NOMO-1 (cell line): ENCODE measurements at regions not wholly inside any gene's neighbourhood (a gene's known extent, or its start where the extent isn't known, plus 50 kb on each side); places are given as distances from the start of the nearest gene placed in this dataset.
"Not testable (repeated sequence)": the region's sequence is repeated elsewhere in the genome, so short reads cannot be mapped to it uniquely, and the experiment has no call there.

Source experiments
- DNase-seq, 2 experiments: peaks; one replicate each; lab custom pipeline; 2025; ENCODE audit not compliant: unreplicated experiment in 2 of 2; lab: John Stamatoyannopoulos, UW

GRCh38 chr17:14522795-14523387 is 222.0 kb downstream of the HS3ST3B1 start:
- no peak for DNase-seq

DNA sequence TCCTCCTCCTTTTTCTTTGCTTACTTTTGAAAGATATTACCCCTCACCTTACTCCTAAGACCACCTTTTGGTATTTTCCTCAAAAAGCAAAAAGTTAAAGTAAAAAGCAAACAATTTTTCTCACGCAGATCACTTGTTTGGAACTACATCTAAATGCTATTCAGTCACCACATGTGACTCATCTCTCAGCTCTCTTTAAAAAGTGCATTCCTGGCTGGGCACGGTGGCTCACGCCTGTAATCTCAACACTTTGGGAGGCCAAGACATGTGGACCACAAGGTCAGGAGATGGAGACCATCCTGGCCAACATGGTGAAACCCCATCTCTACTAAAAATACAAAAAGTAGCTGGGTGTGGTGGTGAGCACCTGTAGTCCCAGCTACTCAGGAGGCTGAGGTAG is 218.0 kb downstream of the HS3ST3B1 start:
- not testable (repeated sequence) for DNase-seq

DNA sequence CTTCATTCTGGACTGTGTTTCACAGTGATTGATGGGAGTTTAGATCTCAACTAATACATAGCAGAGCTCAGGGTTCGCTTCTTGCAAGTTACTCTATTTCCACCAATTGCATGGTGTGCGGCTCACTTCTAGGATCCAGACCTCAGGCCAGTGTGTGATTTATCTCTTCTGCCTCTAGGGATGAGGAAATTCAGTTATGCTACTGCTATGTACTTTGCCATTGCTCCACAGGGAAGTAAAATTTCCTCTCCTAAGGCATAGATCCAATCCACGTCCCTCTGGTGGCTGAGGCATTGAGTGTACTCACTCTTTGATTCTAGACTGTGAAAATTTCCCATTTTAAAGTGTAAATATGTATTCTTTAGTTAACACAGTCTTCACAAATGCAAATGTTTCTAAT is 214.1 kb downstream of the HS3ST3B1 start:
- DNase-seq, result no peak

GRCh38 chr17:14513835-14514234 is 213.0 kb downstream of the HS3ST3B1 start:
- no peak for DNase-seq

- no peak for DNase-seq
Measured at GRCh38 chr17:14510136-14510535, 209.3 kb downstream of the HS3ST3B1 start.

DNA sequence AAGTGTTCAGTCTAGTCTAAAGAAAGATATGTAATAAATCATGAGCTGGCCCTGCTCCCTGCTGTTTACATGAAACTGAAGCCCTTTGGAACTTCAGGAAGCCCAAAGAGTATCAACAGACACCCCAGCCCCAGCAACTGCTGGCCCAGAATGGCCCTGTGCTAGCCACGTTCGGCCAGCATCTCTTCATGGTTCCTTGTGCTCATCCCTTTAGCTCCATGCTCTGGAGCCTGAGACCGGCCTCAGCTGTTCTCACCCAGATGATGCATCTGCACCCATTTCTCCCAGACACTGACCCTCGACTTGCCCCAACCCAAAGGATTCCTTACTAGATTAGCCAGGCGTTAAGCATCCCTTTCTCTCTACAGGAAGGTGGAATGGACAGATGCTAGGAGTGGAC is 207.3 kb downstream of the HS3ST3B1 start:
- no peak for DNase-seq

- no peak for DNase-seq
Measured at GRCh38 chr17:14506364-14506763, 205.5 kb downstream of the HS3ST3B1 start.

DNA sequence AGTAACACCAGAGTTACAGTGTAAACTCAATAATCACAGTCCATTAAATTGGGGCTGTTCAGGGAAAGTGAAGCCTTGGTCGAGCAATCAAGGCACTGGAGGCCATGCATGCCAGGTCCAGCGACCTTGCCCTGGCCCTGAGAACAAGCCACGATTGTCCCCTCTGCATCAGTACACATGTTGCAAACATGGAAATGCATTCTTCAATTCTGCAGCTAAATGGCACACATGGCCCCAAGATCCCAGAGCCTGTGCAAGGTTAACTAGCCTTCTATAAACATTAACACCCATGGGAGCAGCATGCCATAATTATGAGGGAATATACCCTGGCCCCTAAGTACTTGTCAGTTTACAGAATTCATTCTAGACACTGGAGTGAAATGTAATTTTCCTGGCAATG is 204.7 kb downstream of the HS3ST3B1 start:
- no peak for DNase-seq

DNA sequence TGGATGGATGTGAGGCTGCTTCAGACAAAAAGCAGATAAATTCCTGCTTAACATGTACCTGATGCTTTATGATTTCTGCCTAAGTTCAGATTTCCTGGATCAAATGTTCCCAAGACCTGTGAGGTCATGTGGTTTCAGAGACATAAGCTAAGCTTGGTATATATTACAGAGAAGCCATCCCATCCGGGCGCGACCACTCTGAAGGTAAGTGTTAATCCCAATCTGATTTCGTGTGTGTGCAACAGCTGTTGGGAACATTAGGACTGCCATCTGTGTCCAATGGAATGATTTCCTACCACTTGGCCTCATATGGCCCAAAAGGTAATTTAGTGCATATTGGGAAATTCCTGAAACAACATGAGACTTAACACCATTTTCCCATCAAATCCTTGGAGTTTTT is 199.1 kb downstream of the HS3ST3B1 start:
- DNase-seq, result no peak

GRCh38 chr17:14498812-14499211 is 197.9 kb downstream of the HS3ST3B1 start:
- DNase-seq, result no peak

DNA sequence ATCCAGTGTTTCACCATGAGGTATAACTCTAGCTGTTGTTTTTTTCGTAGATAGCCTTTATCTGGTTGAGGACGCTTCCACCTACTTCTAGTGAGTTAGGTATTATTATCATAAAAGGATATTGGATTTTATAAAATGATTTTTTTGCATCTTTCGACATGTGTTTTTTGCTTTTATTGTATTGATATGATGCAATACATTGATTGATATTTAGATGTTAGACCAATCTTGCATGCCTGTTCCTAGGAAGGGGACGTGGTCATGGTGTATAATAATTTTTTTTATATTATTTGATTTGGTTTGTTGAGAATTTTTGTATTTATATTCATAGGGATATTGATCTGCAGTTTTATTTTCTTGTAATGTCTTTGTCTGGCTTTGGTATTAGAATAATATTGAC is 193.3 kb downstream of the HS3ST3B1 start:
- DNase-seq, result no peak

GRCh38 chr17:14489986-14490385 is 189.1 kb downstream of the HS3ST3B1 start:
- DNase-seq, result no peak

- DNase-seq, result no peak
Measured at GRCh38 chr17:14488958-14489550, 188.2 kb downstream of the HS3ST3B1 start.

DNA sequence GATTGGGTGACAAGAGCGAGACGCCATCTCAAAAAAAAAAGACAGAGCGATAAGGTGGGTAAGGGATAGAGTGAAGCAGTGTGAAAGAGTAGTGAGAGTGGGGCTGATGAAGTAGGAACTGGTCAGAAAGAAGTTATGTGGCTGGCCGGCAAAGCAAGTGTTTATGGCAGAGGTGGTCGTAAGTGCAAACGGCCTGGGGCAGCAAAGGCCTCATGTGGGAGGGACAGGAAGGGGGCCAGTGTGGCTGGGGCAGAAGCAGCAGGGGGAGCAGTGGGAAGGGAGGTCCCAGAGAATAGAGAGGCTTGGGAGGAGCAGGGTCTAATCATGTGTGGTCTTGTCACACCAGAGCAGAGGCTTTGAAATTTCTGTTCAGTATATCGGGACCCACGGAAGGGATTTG is 186.2 kb downstream of the HS3ST3B1 start:
- DNase-seq, result no peak

DNA sequence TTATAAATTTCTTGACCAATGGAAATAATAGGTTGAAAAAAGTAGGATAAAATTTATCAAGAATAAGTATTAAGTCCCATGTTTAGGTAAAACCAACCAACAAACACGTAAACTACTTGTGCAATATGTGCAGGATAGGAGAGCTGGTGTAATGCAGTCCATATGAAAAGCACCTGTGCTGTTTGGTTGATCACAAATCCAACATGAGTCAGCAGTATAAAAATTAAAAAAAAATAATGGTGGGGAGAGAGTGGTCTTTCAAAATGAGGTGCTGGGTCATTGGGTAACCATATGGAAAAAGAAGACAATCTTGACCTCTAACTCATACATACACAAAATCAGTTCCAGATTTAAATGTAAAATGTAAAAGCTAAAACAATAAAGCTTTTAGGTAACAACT is 181.8 kb downstream of the HS3ST3B1 start:
- DNase-seq, result no peak

DNA sequence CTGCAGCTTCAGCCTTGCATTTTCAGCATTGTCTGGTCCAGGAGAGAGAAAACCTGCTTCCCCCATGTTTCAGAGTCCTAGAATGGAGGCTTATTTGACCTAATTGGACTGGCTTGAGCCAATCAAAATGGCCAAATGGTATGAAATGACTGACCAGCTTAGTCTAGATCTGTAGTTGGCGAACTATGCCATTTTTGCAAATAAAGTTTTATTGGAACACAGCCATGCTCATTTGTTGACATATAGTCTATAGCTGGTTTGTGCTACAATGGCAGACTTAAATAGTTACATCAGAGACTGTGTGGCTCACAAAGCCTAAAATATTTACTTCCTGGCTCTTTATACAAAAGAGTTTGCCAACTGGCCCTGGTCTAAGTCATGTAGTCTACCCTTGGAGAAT is 180.8 kb downstream of the HS3ST3B1 start:
- no peak for DNase-seq

DNA sequence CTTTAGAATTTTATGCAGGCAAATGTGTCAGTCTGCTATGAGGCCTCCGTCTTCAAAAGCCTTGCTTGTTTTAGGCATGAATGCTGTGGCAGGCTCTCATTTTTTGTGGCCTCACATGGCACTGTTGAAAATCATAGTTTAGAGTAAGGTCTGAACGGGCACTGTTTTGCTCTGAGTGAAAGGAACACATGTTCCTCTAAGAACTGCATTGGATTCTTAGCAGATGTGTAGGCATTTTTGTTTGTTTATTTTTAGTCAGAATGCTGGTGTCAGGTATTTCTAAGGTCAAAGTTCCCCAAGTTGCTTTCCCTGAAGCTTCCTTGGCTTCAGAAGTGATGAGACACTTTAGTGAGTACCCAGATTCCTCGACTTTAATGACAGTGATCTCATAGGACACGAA is 173.7 kb downstream of the HS3ST3B1 start:
- no peak for DNase-seq

DNA sequence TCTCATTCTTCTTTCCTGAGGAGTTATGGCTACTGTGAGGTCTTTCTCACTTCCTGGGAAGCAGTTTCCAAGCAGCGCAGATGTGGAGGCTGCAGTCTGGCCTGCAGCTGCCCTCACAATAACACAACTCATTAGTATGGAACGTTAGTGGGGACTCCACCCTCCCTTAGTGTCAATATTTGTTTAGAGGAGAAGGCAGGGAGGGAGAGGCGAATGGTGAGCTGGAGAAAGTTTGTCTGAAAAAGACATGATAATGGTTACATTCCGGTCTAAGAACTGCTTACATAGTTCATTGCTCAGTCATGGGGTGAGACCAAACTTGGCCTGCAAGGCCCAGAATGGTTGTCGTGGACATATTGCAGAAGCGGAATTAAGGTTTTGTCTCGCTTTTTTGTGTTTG is 170.2 kb downstream of the HS3ST3B1 start:
- DNase-seq, result no peak

DNA sequence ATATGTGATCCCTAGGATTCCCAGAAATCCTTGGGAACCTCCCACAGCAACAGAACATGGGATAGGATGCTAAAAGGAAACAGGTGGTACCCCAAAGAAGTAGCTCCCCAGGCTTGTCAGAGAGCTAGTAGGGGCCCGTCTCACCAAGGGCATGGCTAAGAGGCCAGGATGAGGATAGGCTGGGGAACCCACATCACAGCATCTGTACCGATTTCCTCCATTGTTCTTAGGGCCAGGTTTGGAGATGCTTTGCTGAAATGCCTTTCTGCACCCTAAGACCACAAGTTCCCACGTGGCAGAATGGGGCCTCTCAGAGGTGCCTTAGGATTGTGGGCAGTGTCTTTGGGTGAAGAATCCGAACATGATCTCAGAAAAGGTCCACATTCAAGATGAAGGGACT is 169.5 kb downstream of the HS3ST3B1 start:
- no peak for DNase-seq

DNA sequence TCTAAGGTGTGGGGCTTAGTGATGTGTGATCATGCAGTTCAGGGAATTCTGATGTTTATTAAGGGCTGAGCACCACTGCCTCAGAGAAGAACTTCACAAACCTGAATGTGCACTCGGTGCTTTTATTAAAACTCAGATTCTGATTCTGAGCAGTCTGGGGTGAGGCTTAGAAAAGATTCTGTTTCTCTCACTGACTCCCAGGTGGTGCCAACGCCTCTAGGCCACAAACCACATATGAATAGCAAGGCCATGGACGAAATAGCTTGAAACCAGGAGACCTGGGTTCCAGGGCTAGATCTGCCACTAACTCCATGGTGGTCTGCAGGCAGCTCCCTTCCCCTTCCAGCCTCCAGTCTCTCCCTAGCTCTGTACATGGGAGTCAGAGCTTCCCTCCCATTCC is 169.1 kb downstream of the HS3ST3B1 start:
- DNase-seq, result no peak

GRCh38 chr17:14468858-14469257 is 168.0 kb downstream of the HS3ST3B1 start:
- DNase-seq, result no peak

GRCh38 chr17:14461227-14461548 is 160.3 kb downstream of the HS3ST3B1 start:
- no peak for DNase-seq
